HG03520 (cell line): ENCODE measurements at regions not wholly inside any gene's neighbourhood (a gene's known extent, or its start where the extent isn't known, plus 50 kb on each side); places are given as distances from the start of the nearest gene placed in this dataset.
"Not testable (repeated sequence)": the region's sequence is repeated elsewhere in the genome, so short reads cannot be mapped to it uniquely, and the experiment has no call there.

Experiments used
- ATAC-seq: cut with Tn5 transposase; IDR thresholded peaks from one replicate; pipeline ENCODE4 v1.9.1; 2021; ENCODE audit warnings: mild to moderate bottlenecking, moderate library complexity; ENCODE audit not compliant: unreplicated experiment

DNA sequence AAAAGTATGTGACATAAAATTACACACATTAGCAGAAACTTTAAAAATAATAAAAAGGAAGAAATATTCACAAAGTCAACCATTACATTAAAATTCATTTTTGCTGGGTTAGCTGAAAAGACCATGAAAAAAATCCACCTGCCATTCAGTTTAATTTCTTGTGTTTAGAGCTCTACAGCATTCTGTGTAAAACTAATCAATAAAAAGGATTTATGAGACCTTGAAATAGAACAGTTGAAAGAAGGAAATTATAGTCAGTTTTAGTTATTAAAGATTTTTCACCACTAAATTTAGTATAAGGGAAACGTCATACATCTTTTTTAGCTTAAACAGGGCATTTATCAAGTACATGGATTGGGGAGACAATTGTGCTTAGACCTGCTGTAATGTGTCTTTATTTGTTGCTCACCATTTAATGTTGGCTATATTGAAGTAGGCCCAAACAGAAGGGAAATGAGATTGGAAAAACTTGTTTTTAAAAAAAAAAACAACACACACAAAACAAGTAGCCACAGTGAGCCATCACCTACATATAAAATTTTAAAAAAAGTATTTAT lies 438.7 kb upstream of the POU3F2 start:
- ATAC-seq = no peak

DNA sequence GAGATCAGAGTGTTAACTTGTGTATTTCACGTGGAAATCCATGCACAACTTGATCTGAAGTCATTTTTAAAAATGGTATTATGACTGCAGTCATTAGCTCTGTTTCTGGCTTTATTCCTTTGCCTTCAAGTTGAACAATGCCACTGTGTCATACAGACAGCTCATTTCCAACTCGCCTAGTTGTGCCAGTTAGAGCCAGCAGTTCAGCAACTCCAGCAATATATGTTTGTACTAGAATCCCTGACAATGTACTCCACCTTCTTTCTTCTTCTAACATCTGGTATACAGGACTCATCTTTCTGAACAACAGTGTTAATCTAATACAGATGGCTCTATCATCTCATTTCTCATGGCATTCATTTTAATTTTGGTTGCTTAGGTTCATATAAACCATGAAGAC lies 418.3 kb upstream of the POU3F2 start:
- no peak for ATAC-seq

DNA sequence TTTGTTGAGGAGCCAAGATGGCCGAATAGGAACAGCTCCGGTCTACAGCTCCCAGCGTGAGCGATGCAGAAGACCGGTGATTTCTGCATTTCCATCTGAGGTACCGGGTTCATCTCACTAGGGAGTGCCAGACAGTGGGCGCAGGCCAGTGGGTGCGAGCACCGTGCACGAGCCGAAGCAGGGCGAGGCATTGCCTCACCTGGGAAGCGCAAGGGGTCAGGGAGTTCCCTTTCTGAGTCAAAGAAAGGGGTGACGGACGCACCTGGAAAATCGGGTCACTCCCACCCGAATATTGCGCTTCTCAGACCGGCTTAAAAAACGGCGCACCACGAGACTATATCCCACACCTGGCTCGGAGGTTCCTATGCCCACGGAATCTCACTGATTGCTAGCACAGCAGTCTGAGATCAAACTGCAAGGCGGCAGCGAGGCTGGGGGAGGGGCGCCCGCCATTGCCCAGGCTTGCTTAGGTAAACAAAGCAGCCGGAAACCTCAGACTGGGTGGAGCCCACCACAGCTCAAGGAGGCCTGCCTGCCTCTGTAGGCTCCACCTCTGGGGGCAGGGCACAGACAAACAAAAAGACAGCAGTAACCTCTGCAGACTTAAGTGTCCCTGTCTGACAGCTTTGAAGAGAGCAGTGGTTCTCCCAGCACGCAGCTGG lies 417.7 kb upstream of the POU3F2 start:
- ATAC-seq = not testable (repeated sequence)

DNA sequence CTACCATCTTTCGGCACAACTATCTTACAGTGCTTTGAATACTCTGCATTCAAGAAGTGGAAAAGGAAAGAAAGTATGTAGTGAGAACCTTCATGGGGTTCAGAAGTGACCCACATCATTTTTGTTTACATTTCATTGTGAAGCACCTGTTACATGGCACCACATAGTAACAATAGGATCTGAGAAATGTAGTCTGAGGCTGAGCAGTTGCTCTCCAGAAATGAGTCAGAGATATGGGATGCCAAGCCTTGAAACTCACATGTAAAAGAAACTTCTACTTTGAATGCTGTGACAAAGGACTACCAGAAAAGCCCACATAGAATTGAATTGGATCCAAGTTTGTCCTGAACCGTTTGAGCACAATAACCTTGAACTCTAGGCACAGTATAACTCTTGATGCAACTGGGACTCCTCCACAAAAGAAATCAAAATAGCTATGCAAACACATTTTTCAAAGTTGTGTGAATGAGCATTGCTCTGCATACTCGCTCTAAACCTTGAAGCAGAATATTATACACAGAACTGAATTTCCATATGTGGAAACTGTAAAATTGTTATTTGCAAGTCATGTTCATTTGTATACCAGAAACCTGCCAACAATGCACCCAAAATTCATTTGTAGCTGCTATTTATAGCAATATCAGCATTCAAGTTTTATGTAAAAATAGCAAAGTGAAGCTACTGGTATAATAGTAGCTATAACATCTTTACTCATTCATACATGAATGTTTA lies 400.9 kb upstream of the POU3F2 start:
- peak; percentile 90 for ATAC-seq

DNA sequence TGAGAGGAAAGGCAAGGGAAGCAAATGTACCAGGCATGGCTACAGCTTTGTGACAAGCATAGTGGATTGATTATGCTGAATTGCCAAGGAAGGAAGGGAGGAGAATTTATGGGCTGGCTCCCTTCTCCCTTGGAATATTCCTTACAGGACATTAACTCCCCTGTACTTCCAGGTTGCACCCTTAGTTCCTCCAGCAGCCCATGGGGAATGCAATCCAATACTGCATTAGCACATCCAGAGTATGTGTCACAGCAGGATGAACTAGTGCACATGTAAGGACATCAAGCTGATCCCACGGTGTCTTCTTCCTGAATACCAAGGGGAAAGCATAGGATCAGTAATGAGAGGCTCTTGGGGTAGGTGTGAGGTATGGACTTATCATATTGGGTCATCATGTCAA lies 390.7 kb upstream of the POU3F2 start:
- no peak for ATAC-seq

DNA sequence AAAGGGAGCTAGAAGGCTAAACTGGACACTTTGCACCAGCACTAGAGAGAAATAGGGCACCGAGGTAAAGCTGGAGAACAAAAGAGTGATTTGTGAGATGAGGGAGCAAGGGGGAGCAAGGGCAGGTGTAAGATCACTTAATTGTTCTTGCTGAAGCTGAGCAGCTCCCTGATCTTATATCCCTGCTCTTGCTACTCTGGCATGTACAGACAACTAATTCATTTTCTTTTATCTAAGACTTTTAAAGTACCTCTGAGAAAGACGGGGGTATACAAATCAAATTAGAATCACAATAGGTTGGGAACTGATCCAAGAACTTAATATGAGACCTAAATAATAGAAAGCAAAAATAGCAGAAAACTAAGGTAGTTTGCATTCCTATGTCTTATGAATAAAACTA lies 381.7 kb upstream of the POU3F2 start:
- no peak for ATAC-seq

DNA sequence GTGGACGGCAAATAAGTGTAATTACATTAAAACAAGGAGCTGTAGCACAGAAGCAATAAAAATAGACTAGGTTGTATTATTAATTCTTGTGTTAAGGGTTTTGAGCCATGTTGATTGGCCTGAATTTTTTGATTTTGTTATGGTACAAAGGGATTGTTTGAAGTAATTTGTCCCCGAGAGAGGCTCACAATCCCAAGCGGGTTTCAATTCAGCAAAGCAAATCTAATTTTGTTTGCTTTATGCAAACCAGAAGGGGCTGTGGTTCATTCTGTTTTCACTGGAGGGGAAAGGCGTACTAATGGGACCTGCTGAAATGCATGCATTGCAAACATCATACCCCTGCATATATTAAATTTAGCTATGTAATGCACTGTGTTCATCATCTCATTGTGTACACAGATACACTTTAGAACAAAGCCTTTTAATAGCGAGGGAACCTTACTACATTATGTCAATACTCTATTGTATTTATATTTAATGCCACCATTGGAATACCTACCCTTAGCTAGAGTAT lies 379.5 kb upstream of the POU3F2 start:
- ATAC-seq = no peak

DNA sequence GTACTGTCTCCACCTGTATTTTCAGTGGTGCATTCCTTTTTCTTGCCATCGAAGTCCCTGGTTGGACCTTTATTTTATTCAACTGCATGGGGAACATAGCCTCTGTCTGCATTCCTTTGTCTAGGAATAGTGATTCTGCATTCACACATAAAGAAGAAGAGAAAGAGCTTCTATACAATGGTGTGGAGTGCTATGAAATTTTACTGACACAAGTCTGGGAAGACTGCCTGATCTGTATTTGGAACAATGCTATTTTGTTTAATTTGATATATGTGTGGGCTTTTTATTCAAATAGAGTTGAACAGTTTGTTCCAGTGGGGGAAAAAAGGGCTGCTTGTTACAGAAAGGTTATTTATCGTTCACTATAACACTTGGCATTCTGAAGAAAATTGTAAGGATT lies 375.7 kb upstream of the POU3F2 start:
- no peak for ATAC-seq

DNA sequence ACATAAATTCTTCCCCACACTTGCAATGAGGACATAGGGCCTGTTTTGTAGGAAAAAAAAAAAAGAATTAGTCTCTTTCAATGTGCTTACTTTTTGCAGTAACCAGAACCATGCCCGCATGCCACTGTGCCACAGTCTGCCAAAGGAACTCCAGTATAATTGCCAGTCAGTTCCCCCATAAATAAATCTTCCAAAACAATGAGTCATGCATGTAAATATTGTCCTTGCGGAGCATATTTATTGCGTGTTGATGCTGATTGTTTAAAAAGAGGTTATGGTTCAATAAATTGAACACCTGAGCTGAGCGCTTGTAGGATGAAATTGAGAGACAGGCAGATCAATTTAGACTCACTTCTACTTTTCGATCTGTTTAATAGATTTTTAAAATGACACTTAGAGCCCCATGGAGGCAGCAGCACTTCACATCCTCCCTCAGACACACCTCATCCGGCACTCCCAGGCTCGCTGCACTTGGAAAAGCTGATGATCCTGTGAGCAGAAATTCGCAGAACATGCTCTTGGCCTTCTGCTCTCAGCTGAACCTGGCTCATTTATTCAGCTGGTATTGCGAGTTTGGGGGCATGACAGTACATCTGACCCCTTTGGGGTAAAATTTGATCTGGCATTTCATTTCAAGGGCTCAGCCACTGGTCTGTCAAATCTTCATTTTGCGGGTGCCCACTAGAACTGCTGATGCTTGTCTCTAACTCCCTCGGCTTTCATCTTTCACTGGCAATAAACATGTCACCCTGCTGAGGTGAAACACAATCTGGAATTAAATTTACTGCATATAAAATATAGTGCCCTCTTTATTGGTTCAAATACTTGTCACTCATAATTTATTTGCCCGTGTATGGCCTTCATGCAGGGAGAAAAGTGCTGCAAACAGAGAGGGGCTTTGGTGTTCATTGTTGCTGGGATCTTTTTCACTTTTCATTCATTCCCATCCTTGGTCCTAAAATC lies 371.1 kb upstream of the POU3F2 start:
- ATAC-seq = no peak

DNA sequence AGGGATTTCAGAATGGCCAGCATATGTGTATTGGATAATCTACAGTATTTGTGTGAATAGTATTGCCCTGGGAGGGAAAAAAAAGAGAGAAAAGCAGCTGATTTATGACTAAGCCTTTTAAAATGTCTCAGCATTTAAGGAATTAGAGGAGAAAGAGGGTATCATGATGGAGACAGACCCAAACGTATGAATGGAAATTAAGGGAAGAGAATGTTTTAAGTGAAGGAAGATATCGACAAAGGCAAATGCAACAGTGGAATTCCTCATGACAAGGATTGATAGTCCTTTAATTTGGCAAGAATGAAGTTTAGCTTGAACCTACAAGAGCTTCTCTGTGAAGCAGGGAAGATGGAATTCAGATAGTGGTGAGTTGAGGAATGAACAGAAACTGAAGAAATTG lies 367.3 kb upstream of the POU3F2 start:
- no peak for ATAC-seq

DNA sequence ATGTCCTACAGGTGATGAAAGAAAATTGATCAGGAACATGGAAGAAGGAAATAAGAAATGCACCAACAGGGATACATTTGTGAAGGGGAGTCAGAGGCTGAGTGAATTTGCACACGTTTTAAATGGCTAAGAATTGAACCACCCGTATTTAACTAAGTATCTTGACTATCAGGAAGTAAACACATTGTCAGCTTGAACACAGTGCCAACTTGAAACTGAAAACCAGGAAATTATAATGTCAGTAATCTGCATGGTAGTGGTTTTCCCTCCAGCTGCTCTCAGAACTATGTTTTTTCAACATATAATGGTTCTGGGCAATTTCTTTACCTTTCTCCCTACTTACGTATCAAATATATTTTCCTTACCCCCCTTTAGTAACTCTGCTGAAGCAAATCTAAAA lies 366.5 kb upstream of the POU3F2 start:
- no peak for ATAC-seq

DNA sequence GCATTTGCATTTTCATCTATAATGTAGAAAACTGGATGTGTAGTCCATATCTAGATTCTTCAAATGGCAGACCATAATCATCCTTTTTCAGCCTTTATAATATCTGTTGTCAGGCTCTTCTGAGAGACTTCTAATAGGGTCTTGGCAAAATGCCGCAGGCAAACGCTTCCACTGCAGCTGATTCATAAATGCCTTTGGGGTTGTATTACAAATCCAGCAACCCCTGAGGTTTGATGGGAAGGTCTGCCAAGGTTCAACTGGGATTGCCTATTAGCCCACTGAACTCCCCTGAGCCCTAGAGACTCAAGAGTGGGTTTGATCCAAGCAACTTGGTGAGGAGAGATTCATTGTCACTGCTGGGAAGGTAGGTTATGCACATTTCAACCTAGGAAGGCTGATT lies 365.2 kb upstream of the POU3F2 start:
- ATAC-seq = no peak

DNA sequence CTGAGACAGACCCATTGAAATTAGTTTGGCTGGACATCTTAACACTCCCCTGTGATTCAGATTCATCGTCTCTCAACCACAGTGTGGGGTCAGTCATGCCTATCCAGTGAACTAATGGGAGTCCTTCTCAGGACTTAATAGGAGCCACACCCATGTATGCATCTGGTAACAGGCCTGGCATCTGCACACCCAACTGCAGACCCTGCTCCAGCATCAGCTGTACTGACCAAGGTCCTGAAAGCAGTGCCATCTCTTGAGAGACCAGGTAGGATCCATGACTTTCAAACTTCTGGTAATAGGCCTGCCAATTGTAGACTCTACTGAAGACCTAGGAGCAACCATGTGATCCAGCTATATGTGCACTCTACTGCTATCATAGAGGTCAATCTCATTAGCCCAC lies 363.6 kb upstream of the POU3F2 start:
- no peak for ATAC-seq

DNA sequence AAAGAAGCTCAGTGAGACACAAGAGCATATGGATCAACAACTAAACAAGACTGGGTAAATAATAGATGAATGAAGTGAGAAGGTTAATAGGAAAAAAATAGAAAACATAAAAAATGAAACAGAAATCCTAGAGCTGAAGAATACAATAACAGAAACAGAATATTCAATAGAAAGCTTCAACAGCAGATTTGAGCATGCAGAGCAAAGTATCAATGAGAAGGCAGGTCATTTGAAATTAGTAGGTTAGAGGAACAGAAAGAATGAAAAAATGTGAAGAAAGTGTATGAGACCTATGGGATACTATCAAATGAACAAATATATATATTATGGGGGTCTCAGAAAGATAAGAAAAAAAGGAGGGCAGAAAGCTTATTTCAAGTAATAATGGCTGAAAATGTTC lies 362.9 kb upstream of the POU3F2 start:
- no peak for ATAC-seq

DNA sequence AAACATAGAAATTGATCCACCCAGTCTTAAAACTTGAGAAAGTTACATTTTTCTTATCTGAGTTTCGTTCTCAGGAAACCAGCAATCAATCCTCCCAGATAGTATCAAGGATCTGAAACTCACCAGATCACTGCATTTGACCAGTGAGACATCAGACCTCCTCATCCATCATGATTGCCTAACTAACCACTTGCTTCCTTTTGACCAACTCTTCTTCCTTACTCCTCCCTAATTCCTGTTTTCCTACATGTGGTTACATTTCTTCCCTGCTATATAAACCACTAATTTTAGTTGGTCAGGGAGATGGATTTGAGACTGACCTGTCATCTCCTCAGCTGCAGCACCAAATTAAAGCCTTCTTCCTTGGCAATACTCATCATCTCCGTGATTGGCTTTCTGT lies 357.1 kb upstream of the POU3F2 start:
- no peak for ATAC-seq

DNA sequence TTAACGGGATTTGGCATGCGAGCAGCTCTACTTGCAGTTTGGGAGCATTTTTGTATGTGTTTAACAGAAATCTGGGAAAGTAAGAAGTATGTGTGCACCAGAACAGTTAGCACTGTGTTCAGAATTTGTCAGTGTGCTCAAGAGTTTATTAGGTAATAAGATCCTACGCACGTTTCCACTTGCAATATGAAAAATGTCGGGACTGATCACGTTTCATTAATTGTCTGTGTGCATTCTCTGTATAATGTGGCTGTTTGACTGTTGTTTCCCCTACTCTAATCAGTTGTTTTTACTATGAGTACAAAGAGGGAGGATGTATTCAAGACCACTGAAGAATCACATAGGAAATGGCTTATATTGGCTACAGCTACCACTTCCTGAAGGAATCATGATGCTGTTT lies 349.7 kb upstream of the POU3F2 start:
- ATAC-seq = no peak

DNA sequence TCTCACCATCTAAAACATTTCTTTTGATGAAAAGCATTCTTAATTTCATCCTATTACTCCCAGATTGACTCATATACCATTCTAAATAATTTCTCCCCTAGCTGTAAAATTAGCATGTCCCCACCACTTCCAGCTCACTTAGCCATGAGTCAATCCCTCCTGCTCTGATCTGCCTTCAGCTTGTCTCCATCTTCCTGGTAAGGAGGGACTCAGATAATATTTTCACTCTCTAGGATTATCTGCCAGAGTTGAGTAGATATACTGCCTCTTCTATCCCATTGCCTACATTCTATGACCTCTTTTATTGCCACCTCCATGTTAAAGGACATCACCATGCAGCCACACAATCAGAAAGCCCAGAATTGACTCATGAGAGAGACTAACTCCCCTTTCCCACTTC lies 348.8 kb upstream of the POU3F2 start:
- ATAC-seq = no peak

DNA sequence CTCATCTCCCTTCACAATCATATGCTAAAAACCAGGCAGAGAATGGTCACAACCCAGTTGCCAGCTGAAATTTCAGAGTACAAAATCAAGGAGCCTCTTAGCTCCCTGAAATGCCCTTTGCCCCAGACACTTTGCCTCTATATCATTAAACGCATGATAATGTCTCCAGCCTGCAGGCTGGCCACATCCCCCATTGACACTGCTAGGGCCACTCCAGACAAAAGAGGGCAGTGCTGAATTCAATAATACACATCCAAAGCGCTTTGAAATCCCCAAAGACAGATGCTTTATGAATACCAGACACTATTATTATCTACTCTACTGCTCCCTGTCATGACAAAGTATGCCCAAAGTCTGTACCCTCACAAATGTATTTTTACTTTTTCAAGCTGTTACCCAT lies 348.3 kb upstream of the POU3F2 start:
- ATAC-seq = no peak

DNA sequence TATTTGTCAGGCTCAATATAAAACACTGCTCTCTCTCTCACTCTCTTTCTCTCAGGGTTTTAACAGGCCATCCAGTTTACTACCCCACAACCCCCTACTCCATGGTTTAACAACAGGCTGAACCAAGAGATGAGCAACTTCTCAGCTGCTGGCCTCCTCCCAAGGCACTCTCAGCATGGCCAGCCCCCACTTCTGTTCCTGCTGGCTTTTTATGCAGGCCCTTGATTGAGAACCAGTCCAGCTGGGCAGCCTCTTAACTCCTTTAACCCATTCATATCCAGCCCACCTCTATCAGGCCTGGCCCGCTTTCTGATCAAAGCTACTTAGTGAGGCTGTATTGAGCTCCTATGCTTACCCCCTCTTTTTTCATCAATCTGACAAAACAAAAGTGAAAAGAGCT lies 346.8 kb upstream of the POU3F2 start:
- no peak for ATAC-seq

DNA sequence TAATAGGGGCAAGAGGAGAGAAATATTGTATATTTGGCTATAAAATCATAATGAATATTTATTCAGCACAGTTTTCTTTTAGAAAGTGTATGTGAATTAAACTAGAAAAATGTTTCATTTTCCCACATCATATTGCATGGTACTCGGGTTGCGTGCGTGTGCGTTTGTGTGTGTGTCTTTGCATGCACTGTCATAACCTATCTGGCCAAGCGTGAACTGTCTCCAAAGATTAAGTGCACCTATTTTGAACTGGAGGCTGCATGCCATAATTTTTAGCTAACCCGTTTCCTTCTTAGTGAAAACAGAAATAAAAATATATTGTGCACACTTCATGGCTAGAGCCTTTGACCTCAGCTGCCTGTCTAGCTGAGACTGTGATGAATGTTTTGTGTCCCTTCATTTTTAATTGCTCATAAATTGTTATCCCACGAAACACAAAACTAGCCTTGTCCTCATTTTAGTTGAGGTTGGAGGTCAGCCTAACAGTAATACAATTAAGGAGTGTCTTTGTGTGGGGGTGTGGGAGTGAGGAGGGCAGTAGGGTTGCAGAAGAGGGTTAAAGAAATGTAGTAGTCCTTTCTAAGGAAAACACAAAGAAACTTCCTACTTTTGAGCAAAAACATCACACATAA lies 336.1 kb upstream of the POU3F2 start:
- ATAC-seq = no peak

DNA sequence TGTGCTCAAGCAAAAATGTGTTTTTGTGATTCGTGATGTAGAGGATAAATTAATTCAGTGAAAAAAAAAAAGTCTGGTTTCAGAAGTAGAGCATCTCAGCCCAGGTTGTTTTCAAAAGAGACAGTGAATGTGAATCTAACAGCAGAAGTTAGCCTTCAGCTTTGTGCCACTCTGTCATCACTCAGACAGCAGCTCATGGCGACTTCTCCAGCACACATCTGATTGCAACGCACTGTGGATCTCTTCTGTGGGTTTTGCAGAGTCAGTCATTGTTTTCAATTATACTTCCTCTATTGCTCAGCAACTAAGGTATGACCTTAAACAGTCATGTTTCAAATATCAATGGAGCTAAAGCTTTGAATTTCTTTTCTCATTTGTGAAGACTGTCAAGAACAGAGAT lies 335.5 kb upstream of the POU3F2 start:
- ATAC-seq = no peak
